Putamen (tissue), 1 donor: ENCODE measurements at regions not wholly inside any gene's neighbourhood (a gene's known extent, or its start where the extent isn't known, plus 50 kb on each side); places are given as distances from the start of the nearest gene placed in this dataset.
A peak's percentile ranks its signal among the peaks of the same experiment; 100 is the strongest.
"Not testable (repeated sequence)": the region's sequence is repeated elsewhere in the genome, so short reads cannot be mapped to it uniquely, and the experiment has no call there.

ENCODE experiments used
- DNase-seq: peaks from one replicate; pipeline ENCODE4 v3.0.0-alpha.2; 2016; ENCODE audit warnings: low spot score

DNA sequence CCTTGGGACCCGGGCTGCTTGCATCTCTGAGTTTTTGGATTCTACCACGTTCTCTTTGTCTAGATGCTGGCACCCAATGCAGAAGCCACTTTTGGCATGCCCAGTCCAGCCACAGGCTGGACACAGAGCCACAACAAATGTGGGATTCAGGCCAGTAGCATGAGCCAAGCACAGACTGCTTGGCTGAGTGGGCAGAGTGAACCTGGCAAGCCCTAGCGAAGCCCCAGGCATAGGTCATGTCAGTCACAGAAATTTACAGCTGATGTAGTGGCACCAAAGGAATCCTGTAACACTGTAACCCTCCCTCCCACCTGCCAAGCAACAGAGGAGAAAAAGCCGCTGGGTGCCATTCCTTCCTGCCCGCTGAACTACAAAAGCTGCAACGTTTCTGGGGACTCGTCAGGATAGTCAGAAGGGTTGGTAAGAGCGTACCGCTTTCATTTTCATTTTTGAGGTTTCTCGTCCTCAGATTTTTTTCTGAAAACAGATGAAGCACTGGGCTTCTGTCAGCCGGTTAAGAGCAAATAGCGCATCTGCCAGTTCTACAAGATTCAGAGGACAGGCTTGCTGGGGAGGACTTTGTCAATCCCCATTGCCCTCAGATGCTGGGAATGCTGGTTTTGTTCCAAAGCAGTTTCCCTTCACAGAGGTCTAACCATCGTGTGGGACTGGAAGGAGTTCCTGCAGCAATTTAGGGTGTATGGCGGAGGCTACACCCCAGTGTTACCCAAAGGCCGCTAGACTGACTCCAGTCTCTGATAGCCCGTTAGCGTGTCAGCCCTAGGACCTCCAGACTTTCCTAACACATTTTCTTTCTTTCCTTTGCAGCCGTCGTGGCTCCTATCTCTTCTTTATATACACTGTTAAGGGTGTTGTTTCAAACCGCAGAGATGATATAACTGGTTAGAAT lies 399.0 kb downstream of the HTR1A start:
- no peak for DNase-seq

DNA sequence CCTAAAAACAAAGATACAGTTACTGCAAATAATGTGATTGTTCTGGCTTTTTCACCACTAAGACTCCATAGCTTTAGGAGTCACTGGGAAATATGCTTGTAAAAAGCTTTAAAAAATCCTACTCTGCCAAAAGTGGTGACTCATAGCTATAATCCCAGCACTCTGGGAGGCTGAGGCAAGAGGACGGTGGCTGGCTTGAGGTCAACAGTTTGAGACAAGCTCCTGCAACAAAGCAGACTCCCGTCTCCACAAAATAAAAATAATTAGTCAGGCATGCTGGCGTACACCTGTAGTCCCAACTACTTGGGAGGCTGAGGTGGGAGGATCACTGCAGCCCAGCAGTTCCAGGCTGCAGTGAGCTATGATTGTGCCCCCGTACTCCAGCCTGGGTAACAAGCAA lies 406.4 kb downstream of the HTR1A start:
- no peak for DNase-seq

- no peak for DNase-seq
Measured at GRCh38 chr5:63554191-63554590, 408.1 kb downstream of the HTR1A start.

- no peak for DNase-seq
Measured at GRCh38 chr5:63553073-63553472, 409.2 kb downstream of the HTR1A start.

DNA sequence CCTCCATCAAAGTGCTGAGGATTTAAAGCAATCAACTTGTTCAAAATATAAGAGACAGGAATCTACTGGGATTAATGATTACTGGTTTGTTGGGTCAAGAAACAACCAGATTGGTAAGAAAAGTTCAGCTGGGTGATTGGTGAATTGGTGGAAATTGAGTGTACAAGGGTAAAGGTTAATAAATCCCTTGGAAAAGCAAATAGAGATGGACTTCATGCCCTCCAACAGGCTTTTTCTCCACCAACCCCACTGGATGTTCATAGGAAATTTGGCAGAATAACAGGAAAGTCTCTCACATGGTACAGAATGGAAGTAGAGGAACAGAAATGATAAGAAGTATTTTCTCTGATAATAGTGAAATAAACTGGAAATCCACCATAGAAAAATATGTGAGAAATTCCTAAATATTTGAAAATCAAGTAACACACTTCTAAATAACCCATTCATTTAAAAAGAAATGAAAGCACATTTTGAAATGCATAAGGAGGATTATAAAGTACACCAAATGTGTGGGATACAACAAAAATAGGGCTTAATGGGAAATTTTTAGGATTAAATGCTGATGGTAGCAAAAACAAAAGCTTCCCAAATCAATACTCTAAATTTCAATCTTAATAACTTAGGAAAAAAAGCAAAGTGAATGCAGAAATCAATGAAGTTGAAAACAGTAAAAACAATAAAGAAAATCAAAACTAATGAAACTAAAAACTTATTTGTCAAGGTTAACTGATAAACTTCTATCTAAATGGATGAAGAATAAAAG lies 426.2 kb downstream of the HTR1A start:
- no peak for DNase-seq

DNA sequence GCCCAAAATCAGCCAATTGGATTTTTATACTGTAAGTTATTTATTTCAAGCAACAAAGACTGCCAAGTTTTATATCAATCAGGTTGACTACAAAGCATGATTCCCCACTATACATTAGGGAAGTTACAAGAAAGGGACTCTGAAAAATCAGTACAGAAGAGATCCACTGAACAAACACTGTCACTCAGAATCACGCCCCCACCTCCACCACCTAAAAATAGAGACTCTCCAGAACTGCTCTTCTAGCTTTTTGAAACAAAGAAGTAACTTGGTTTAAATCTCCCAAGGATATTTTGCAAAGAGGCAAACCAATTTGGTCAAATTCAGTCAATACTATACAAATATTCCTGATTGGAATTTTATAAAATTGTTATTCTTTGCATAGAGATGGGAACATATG lies 438.0 kb downstream of the HTR1A start:
- DNase-seq = peak; percentile 21

GRCh38 chr5:63516006-63516405 lies 446.2 kb downstream of the HTR1A start:
- no peak for DNase-seq

- no peak for DNase-seq
Measured at GRCh38 chr5:63500242-63500641, 462.0 kb downstream of the HTR1A start.

DNA sequence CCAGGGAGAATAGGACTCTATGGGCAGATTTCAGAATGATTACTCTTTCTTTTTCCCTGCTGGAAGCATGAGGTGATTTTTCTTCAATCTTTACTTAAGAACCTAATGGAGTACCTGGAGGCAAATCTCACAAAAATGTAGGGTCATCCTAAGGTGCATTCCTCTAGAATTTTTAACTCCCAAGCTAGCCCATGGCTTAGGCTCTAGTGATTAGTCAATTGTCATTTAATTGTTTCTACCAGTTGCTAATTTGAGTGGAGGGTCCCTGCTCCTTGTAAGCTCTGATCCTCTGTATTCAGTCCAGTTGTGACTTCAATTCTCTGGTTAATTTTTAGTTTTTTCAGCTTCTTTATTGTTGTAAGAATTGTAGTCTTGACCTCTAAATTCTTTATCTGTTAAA lies 467.0 kb downstream of the HTR1A start:
- DNase-seq = no peak

GRCh38 chr5:63483338-63483737 lies 478.9 kb downstream of the HTR1A start:
- no peak for DNase-seq

DNA sequence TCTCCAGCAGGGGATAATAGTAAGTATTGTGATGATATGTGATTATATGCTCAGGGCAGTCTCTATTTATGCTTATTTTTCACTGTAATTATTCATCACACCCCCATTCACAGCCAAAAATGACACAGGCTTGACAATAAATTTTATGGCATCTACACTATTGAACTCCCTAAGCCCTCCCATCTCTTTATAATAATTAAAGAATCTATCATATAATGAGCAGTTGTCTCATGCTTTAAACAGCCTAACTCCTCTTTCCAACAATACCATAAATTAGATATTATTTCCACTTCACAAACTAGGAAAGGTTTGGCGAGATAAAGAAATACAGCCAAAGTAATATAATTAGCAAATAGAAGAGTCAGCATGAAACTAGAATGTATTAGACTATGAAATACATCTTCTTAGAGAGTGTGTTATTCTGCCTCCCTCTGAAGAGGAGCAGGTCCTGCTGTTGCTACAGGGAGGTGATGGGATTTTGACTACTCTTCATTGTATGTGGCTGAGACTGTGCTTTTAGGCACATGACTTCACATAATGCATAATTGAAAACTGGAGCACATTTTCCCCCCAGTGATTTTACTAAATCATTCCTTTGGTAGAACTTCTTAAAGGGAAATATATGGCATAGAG lies 488.8 kb downstream of the HTR1A start:
- DNase-seq = no peak

GRCh38 chr5:63456279-63456678 lies 506.0 kb downstream of the HTR1A start:
- DNase-seq = no peak

- DNase-seq = no peak
Measured at GRCh38 chr5:63451188-63451587, 511.1 kb downstream of the HTR1A start.

GRCh38 chr5:63439537-63439936 lies 522.7 kb downstream of the HTR1A start:
- no peak for DNase-seq

- no peak for DNase-seq
Measured at GRCh38 chr5:63409737-63410136, 552.5 kb downstream of the HTR1A start.

DNA sequence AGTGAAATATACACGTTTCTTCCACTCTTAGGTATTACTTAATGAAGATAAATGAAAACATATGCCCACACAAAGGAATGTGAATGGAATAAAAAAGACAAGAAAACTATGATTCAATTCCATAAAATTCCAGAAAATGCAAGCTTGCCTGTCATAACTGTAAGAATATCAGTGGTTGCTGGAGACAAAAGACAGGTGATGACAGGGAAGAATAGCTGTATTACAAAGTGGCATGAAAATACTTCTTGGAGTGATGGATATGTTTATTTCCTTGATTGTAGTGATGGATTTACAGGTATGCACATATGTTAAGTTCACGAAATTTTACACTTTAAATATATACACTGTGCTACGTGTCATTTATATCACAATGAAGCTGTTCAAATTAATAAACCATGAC lies 553.3 kb downstream of the HTR1A start:
- DNase-seq = no peak

- peak; percentile 19 for DNase-seq
Measured at GRCh38 chr5:63401436-63402046, 560.7 kb downstream of the HTR1A start.

- DNase-seq = no peak
Measured at GRCh38 chr5:63400079-63400478, 562.2 kb downstream of the HTR1A start.

GRCh38 chr5:63398346-63398745 lies 563.9 kb downstream of the HTR1A start:
- no peak for DNase-seq

DNA sequence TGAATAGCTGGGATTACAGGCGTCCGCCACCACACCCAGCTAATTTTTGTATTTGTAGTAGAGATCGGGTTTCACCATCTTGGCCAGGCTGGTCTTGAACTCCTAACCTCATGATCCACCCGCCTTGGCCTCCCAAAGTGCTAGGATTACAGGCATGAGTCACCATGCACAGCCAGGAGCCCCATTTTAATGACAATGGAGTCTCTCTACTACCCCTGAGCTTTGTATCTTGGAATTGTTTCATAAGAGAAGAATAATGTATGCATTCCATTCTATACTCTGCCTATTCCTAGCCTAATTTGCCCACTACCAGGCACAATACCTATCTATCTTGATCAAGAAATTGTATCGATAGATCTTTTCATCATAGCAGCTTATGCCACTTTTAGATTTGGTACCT lies 574.1 kb downstream of the HTR1A start:
- DNase-seq = not testable (repeated sequence)

DNA sequence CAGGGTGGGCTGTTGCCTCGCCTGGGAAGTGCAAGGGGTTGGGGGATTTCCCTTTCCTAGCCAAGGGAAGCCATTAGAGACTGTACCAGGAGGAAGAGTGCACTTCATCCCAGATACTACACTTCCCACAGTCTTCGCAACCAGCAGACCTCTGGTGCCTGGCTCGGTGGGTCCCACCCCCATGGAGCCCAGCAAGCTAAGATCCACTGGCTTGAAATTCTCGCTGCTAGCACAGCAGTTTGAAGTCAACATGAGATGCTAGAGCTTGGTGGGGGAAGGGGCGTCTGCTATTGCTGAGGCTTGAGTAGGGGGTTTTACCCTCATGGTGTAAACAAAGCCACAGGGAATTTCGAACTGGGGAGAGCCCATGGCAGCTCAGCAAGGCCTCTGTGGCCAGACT lies 586.4 kb downstream of the HTR1A start:
- no peak for DNase-seq

DNA sequence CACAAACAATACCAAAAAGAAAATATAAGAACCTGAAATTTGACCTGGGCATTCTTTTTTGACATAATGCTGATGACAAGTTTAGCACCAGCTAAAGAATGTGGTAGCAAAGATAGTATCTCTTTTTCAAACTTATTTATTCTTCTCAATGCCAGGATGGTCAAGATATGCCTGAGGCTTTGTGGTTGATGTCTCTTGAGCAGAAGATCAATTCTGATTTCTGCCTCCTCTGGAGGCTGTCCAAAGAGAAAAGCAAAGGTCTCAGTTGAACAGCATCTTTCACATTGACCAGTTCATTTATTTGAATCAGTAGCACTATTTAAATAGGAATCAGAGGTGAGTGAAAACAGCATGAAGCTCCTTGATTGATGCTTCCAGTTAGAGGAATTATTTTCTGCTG lies 588.2 kb downstream of the HTR1A start:
- DNase-seq = no peak
